Activated T-helper 17 cell treated with anti-CD3 and anti-CD28 coated beads, Interleukin-2, amount 50 U/mL, for 72 hours (primary cell): ENCODE measurements at regions not wholly inside any gene's neighbourhood (a gene's known extent, or its start where the extent isn't known, plus 50 kb on each side); places are given as distances from the start of the nearest gene placed in this dataset.
"Not testable (repeated sequence)": the region's sequence is repeated elsewhere in the genome, so short reads cannot be mapped to it uniquely, and the experiment has no call there.

Experiments used
- ATAC-seq: fragments of 150-1000 bp; cut with Tn5 transposase; replicated peaks from 2 replicates; pipeline ENCODE4 v1.10.0; 2021; ENCODE audit warnings: mild to moderate bottlenecking, moderate library complexity
- H3K27ac Mint-ChIP-seq: one replicate; pipeline ENCODE4 v1.8.0; 2022; ENCODE audit warnings: mixed read lengths
- H3K27me3 Mint-ChIP-seq: one replicate; pipeline ENCODE4 v1.8.0; 2022; ENCODE audit warnings: mixed read lengths
- H3K36me3 Mint-ChIP-seq: one replicate; pipeline ENCODE4 v1.8.0; 2022; ENCODE audit warnings: low read depth, mild to moderate bottlenecking, mixed read lengths
- H3K4me1 Mint-ChIP-seq: one replicate; pipeline ENCODE4 v1.8.0; 2022; ENCODE audit warnings: mixed read lengths
- H3K4me3 Mint-ChIP-seq: one replicate; pipeline ENCODE4 v1.8.0; 2022; ENCODE audit warnings: mild to moderate bottlenecking, mixed read lengths
- H3K9me3 Mint-ChIP-seq: one replicate; pipeline ENCODE4 v1.8.0; 2022; ENCODE audit warnings: mixed read lengths

- H3K4me3 Mint-ChIP-seq, result no peak overlapping the region
- H3K36me3 Mint-ChIP-seq, result no peaks in the 10 kb centered on the region
- H3K4me1 Mint-ChIP-seq, result peaks cover 5% of the 10 kb centered on the region
- ATAC-seq, result no peak
- no peaks in the 10 kb centered on the region for H3K9me3 Mint-ChIP-seq
- H3K27me3 Mint-ChIP-seq, result no peaks in the 10 kb centered on the region
- no peak overlapping the region for H3K27ac Mint-ChIP-seq
Measured at GRCh38 chr12:40172879-40173278, 51.9 kb upstream of the LRRK2 start.

GRCh38 chr12:40171501-40171900 is 53.3 kb upstream of the LRRK2 start:
- Mint-ChIP-seq H3K4me3 (no peak overlapping the region), H3K36me3 (no peaks in the 10 kb centered on the region), H3K27me3 (no peaks in the 10 kb centered on the region), H3K9me3 (no peaks in the 10 kb centered on the region), H3K27ac (no peak overlapping the region), H3K4me1 (peaks cover 5% of the 10 kb centered on the region)
- no peak for ATAC-seq

- Mint-ChIP-seq H3K4me3 (no peak overlapping the region), H3K9me3 (no peaks in the 10 kb centered on the region), H3K36me3 (no peaks in the 10 kb centered on the region), H3K4me1 (peaks cover 5% of the 10 kb centered on the region), H3K27me3 (no peaks in the 10 kb centered on the region), H3K27ac (no peak overlapping the region)
- no peak for ATAC-seq
Measured at GRCh38 chr12:40171066-40171465, 53.7 kb upstream of the LRRK2 start.

- peaks cover 5% of the 10 kb centered on the region for H3K4me1 Mint-ChIP-seq
- ATAC-seq, result no peak
- no peak overlapping the region for H3K27ac Mint-ChIP-seq
- H3K4me3 Mint-ChIP-seq, result no peak overlapping the region
- no peaks in the 10 kb centered on the region for H3K9me3 Mint-ChIP-seq
- no peaks in the 10 kb centered on the region for H3K27me3 Mint-ChIP-seq
- H3K36me3 Mint-ChIP-seq, result no peaks in the 10 kb centered on the region
Measured at GRCh38 chr12:40170593-40170992, 54.2 kb upstream of the LRRK2 start.

GRCh38 chr12:40168868-40169267 is 55.9 kb upstream of the LRRK2 start:
- H3K36me3 Mint-ChIP-seq, result no peaks in the 10 kb centered on the region
- H3K27ac Mint-ChIP-seq, result no peak overlapping the region
- ATAC-seq, result peak; percentile 94
- no peaks in the 10 kb centered on the region for H3K9me3 Mint-ChIP-seq
- peak overlapping the region; percentile 8 for H3K4me3 Mint-ChIP-seq
- H3K4me1 Mint-ChIP-seq, result peaks cover 5% of the 10 kb centered on the region
- no peaks in the 10 kb centered on the region for H3K27me3 Mint-ChIP-seq

- not testable (repeated sequence) for H3K27me3 Mint-ChIP-seq, H3K9me3 Mint-ChIP-seq, H3K4me1 Mint-ChIP-seq, H3K27ac Mint-ChIP-seq, H3K36me3 Mint-ChIP-seq
- peak; percentile 34 for ATAC-seq
- peak overlapping the region; percentile 20 for H3K4me3 Mint-ChIP-seq
Measured at GRCh38 chr12:40168419-40168818, 56.4 kb upstream of the LRRK2 start.

GRCh38 chr12:40168001-40168400 is 56.8 kb upstream of the LRRK2 start:
- no peaks in the 10 kb centered on the region for H3K9me3 Mint-ChIP-seq
- H3K27ac Mint-ChIP-seq, result no peak overlapping the region
- no peak for ATAC-seq
- H3K27me3 Mint-ChIP-seq, result no peaks in the 10 kb centered on the region
- peaks cover 5% of the 10 kb centered on the region for H3K4me1 Mint-ChIP-seq
- H3K36me3 Mint-ChIP-seq, result no peaks in the 10 kb centered on the region
- H3K4me3 Mint-ChIP-seq, result peak overlapping the region; percentile 20

- no peak overlapping the region for H3K4me3 Mint-ChIP-seq
- no peaks in the 10 kb centered on the region for H3K9me3 Mint-ChIP-seq
- H3K36me3 Mint-ChIP-seq, result no peaks in the 10 kb centered on the region
- H3K27ac Mint-ChIP-seq, result no peak overlapping the region
- ATAC-seq, result no peak
- peaks cover 5% of the 10 kb centered on the region for H3K4me1 Mint-ChIP-seq
- no peaks in the 10 kb centered on the region for H3K27me3 Mint-ChIP-seq
Measured at GRCh38 chr12:40165179-40165578, 59.3 kb upstream of the SLC2A13 start.

GRCh38 chr12:40164034-40164433 is 58.2 kb upstream of the SLC2A13 start:
- Mint-ChIP-seq H3K9me3 (no peaks in the 10 kb centered on the region), H3K4me3 (no peak overlapping the region), H3K36me3 (no peaks in the 10 kb centered on the region), H3K27ac (no peak overlapping the region), H3K27me3 (no peaks in the 10 kb centered on the region), H3K4me1 (peaks cover 3% of the 10 kb centered on the region)
- ATAC-seq, result no peak

- Mint-ChIP-seq H3K9me3 (no peaks in the 10 kb centered on the region), H3K4me1 (no peaks in the 10 kb centered on the region), H3K36me3 (no peaks in the 10 kb centered on the region), H3K27me3 (no peaks in the 10 kb centered on the region), H3K4me3 (no peak overlapping the region), H3K27ac (no peak overlapping the region)
- no peak for ATAC-seq
Measured at GRCh38 chr12:40162033-40162432, 56.2 kb upstream of the SLC2A13 start.

GRCh38 chr12:40158592-40159111 is 52.8 kb upstream of the SLC2A13 start:
- H3K27me3 Mint-ChIP-seq, result peaks cover 3% of the 10 kb centered on the region
- ATAC-seq, result peak; percentile 54
- H3K9me3 Mint-ChIP-seq, result no peaks in the 10 kb centered on the region
- no peak overlapping the region for H3K4me3 Mint-ChIP-seq
- no peaks in the 10 kb centered on the region for H3K36me3 Mint-ChIP-seq
- H3K27ac Mint-ChIP-seq, result no peak overlapping the region
- no peaks in the 10 kb centered on the region for H3K4me1 Mint-ChIP-seq

- Mint-ChIP-seq H3K4me3 (no peak overlapping the region), H3K4me1 (no peaks in the 10 kb centered on the region), H3K36me3 (no peaks in the 10 kb centered on the region), H3K9me3 (no peaks in the 10 kb centered on the region), H3K27me3 (peaks cover 3% of the 10 kb centered on the region), H3K27ac (no peak overlapping the region)
- ATAC-seq, result no peak
Measured at GRCh38 chr12:40157336-40157735, 51.5 kb upstream of the SLC2A13 start.

GRCh38 chr12:40156021-40156764 is 50.3 kb upstream of the SLC2A13 start:
- Mint-ChIP-seq H3K27me3 (peaks cover 3% of the 10 kb centered on the region), H3K36me3 (no peaks in the 10 kb centered on the region), H3K9me3 (no peaks in the 10 kb centered on the region), H3K4me3 (no peak overlapping the region), H3K4me1 (no peaks in the 10 kb centered on the region), H3K27ac (no peak overlapping the region)
- ATAC-seq, result no peak
